Right cardiac atrium (tissue), 5 donors: ENCODE measurements at regions not wholly inside any gene's neighbourhood (a gene's known extent, or its start where the extent isn't known, plus 50 kb on each side); places are given as distances from the start of the nearest gene placed in this dataset.

ENCODE experiments used
- ATAC-seq, 2 donors: fragments of 200-7000 bp; cut with Tn5 transposase; one replicate each; pipeline versions ENCODE4 v1.8.0 to v1.9.1; 2020; ENCODE audit warnings: moderate library complexity in 2 of 2, mild to moderate bottlenecking in 1 of 2
- DNase-seq, 3 donors: peaks; one replicate each; pipeline ENCODE4 v3.0.0-alpha.2; 2020
- H3K27ac ChIP-seq: one replicate; pipeline ENCODE4 v1.5.1; 2013; ENCODE audit warnings: mild to moderate bottlenecking, low read length, control low read depth, moderate library complexity
- H3K27me3 ChIP-seq: one replicate; pipeline ENCODE4 v1.6.1; 2013; ENCODE audit not compliant: control insufficient read depth, insufficient read depth
- H3K4me1 ChIP-seq: one replicate; pipeline ENCODE4 v1.6.1; 2013; ENCODE audit warnings: low read length; ENCODE audit not compliant: control insufficient read depth, insufficient read depth
- H3K4me3 ChIP-seq: one replicate; pipeline ENCODE4 v1.5.1; 2013; ENCODE audit warnings: low read length, control low read depth
- H3K9me3 ChIP-seq: one replicate; pipeline ENCODE4 v1.6.1; 2013; ENCODE audit warnings: low read length; ENCODE audit not compliant: control insufficient read depth
- WGBS: extraction: QIAGEN DNeasy Blood & Tissue Kit; methylation state at CpG from one replicate; pipeline ENCODE4 v1.1.7; 2013; 5-methylcytosine and 5-hydroxymethylcytosine counted together
- intact Hi-C, 4 donors: fragments of 100-400 bp; cut with DNase I; formaldehyde crosslinking; loops; one replicate each; pipeline versions ENCODE4 v1.11.0 to v1.14.0; 2022 to 2023
- donor health status: healthy with polysubstance abuse.
- donor health status: DM: no; HTN: yes; CAD: no.
- donor health status: DM: no; HTN: no; CAD: no.
- donor health status: DM: no; HTN: yes; CAD: no; lungs with severe emphysema.
- donor health status: DM: yes; HTN: yes; CAD: no.

DNA sequence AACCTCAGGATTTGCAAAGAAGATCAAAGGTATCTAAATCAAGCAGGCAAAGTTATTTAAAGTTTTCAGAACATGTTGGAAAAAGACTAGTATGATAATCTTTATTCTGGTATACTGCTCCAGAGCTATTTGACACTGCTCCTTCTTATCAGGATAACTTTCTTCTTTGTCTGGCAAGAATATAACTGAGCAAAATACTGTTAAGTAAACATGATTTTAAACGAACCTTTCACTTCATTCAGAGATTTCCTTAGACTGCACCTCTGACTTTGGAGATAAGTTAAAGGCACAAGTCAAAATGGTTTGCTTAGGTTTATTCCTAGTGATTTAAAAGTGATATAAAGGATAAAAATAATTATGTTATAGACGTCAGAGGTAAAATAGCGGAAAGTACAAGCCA lies 103.9 kb upstream of the CCDC190 start:
- intact Hi-C loops, result no loop called here
- H3K27me3 ChIP-seq, result no peaks in the 10 kb centered on the region
- H3K27ac ChIP-seq, result no peak overlapping the region
- no peaks in the 10 kb centered on the region for H3K9me3 ChIP-seq
- no peak overlapping the region for H3K4me3 ChIP-seq
- ATAC-seq, result no peak
- DNase-seq, result no peak
- 37% methylated on average over 3 of the region's 3 CpGs for WGBS
- H3K4me1 ChIP-seq, result no peaks in the 10 kb centered on the region

DNA sequence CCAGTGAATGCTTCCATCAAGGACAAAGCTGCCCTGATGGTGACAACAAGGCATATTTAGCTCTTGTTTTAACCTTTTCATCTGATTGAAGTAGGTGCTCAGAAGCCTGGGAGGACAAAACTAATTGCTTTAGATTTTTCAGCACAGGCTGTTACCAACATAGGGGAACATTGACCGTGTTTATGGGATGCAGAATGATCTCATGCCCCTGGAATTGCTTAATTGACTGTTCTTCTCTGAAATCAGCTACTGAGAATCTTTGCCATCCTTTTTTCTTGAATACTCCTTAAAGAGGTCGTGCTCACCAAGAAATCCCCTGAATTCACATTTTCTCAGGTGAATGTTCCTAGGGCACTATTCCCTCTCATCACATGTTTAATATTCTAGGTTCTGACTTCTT lies 95.9 kb upstream of the CCDC190 start:
- 50% methylated on average over 2 of the region's 2 CpGs for WGBS
- ATAC-seq, result no peak
- intact Hi-C loops, result no loop called here

DNA sequence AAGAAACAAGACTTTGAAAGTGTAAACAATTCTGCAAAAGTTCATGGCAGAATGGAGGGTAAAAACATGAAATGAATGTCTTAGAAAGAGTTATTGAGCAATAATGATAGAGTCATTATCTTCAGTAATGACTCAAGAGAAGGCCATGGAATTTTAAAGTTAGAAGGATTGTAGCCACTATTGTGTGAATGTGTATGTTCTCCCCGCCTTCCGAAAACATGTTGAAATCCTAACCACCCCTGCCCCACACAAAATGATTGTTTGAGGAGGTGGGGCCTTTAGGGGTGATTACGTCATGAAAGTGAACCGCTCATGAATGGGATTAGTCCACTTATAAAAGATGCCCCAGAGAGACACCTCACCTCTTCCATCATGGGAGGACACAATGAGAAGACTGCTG lies 93.8 kb upstream of the CCDC190 start:
- Histone ChIP-seq H3K9me3 (no peaks in the 10 kb centered on the region), H3K27me3 (no peaks in the 10 kb centered on the region), H3K4me3 (no peak overlapping the region), H3K4me1 (no peaks in the 10 kb centered on the region), H3K27ac (no peak overlapping the region)
- 96% methylated on average over 4 of the region's 4 CpGs for WGBS
- intact Hi-C loops, result no loop called here
- ATAC-seq (no peak), DNase-seq (no peak)

More for the DNA sequence above, 95.9 kb upstream of the CCDC190 start:
- DNase-seq, result no peak
- no peak overlapping the region for H3K27ac ChIP-seq
- H3K4me1 ChIP-seq, result no peaks in the 10 kb centered on the region
- no peaks in the 10 kb centered on the region for H3K27me3 ChIP-seq
- no peaks in the 10 kb centered on the region for H3K9me3 ChIP-seq
- no peak overlapping the region for H3K4me3 ChIP-seq

DNA sequence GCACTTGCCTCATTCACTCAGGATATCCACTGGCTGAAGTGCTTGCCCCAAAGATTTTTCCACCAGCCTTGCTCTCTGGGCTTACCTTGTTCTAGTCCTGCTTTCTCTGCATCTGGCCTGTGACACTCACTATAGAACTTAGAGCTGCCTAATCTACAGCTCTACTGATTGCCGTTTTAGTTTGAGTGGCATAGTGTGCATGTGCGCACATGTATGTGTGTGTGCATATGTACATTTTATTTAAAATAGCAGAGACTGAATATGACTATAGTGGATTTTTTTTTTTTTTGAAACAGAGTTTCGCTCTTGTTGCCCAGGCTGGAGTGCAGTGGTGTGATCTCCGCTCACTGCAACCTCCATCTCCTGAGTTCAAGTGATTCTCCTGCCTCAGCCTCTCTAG lies 92.0 kb upstream of the CCDC190 start:
- Histone ChIP-seq H3K27ac (no peak overlapping the region), H3K4me1 (no peaks in the 10 kb centered on the region), H3K9me3 (no peaks in the 10 kb centered on the region), H3K27me3 (no peaks in the 10 kb centered on the region), H3K4me3 (no peak overlapping the region)
- ATAC-seq, result no peak
- no peak for DNase-seq
- 92% methylated on average over 4 of the region's 4 CpGs for WGBS
- intact Hi-C loops, result no loop called here

DNA sequence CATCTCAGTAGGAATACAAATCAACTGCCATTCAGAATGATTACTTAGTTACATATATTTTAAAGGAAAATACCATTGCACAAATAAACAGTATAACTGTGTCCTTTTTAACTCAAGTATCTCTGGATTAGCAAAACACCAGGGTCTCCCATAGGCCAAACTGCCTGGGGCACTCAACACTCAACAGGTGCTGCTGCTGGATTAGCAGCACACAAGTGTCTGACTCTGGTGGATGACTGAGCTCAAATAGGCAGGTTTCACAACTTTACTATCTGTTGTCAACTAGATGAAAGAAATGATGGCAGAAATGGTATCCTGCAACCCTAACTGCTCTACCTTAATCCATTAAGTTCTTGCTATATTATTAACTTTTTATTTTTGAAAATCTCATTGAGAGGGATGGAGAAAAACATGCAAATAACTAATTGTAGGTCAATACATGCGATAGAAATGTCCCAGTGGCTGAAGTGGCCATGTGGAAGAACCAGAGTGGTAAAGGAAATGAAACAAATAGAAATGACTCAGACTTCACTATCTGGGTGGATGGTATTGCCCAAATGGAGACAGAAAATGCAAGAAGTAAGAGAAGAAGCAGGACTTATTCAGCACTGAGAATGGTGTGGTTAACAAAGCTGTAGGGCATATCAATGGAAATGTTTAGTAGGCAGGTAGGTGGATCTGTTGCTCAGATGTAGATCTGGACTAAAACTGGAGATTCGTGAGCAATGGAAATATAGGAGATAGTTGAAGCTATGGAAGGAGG lies 90.8 kb upstream of the CCDC190 start:
- DNase-seq (no peak), ATAC-seq (no peak)
- intact Hi-C loops, result no loop called here

DNA sequence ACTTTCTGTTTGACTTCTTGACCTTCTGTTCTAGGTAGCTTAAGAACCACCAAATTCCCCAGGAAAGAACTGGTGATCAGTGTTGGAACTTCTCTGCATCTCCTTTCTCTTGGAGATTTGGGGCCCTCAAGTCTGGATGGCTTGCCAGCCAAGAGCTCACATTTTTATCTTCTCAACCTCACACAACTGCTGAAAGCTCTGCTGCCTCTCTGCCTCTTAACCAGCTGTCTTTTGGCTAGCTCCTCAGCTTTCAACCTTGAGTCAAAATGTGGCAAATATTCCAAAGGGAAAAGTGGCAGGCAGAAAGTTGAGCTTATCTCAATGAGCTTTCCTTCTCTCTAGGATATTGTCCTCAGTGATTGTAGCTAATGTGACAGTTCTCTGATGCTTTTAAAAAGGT lies 89.2 kb upstream of the CCDC190 start:
- H3K4me1 ChIP-seq, result no peaks in the 10 kb centered on the region
- ATAC-seq, result no peak
- intact Hi-C loops, result no loop called here

More for the DNA sequence above, 90.8 kb upstream of the CCDC190 start:
- Histone ChIP-seq H3K9me3 (no peaks in the 10 kb centered on the region), H3K4me3 (no peak overlapping the region), H3K27ac (no peak overlapping the region), H3K27me3 (no peaks in the 10 kb centered on the region), H3K4me1 (no peaks in the 10 kb centered on the region)
- WGBS, result 89% methylated on average over 2 of the region's 2 CpGs

DNA sequence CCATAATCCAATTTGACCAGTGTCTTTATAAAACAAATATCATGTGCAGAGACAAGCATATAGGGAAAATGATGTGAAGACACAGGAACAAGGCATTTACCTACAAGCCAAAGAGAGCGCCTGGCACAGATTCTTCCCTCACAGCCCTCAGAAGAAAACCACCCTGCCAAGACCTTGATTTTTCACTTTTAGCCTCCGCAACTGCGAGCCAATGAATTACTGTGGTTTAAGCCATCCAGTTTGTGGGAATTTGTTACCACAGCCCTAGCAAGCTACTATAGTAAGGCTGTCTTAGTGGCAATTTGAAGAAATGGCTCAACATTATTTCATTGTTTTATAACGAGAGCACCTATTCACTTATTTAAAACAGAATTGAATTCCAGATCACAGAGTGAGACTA lies 85.7 kb upstream of the CCDC190 start:
- no peaks in the 10 kb centered on the region for H3K4me1 ChIP-seq

More for the DNA sequence above, 89.2 kb upstream of the CCDC190 start:
- DNase-seq, result no peak
- no peaks in the 10 kb centered on the region for H3K27me3 ChIP-seq
- H3K27ac ChIP-seq, result no peak overlapping the region
- no peaks in the 10 kb centered on the region for H3K9me3 ChIP-seq
- no peak overlapping the region for H3K4me3 ChIP-seq

DNA sequence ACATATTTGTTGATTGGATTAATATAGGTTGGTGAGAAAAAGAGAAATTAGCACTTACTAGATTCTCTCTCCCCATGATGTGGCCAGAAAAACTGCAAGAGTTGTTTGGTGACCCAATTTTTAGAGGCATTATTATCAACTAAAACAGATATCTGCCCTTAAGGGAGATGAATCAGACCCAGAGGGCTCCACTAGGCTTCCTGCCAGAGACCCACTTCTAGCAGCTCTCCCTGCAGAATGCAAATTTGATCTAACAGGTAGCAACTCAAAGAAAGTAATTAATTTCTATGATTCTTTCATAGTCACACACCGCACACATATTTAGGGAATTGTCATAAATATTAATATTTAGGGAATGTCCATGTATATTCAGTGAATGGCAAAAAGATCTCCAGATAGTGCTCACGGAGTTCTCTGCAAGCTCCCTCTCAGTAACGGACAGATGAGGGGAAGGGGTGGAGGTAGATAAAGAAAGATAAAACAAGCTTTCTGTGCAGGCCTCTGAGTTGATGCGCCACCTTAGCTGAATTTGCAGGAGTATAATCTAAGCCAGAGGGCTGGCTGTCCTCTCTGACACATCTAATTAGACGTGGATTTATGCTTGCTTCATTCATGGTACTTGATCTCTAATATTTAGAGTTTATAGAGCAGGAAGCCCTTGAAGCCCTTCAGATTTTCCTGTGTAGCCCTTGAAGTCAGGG lies 84.1 kb upstream of the CCDC190 start:
- Histone ChIP-seq H3K9me3 (no peaks in the 10 kb centered on the region), H3K4me3 (no peak overlapping the region), H3K27me3 (no peaks in the 10 kb centered on the region), H3K27ac (no peak overlapping the region), H3K4me1 (no peaks in the 10 kb centered on the region)
- intact Hi-C loops, result no loop called here
- DNase-seq, result no peak
- 84% methylated on average over 5 of the region's 5 CpGs for WGBS
- no peak for ATAC-seq

More for the DNA sequence above, 85.7 kb upstream of the CCDC190 start:
- no peak overlapping the region for H3K27ac ChIP-seq
- intact Hi-C loops, result no loop called here
- ATAC-seq, result no peak
- H3K27me3 ChIP-seq, result no peaks in the 10 kb centered on the region
- no peak for DNase-seq
- no peaks in the 10 kb centered on the region for H3K9me3 ChIP-seq
- 96% methylated on average over 4 of the region's 4 CpGs for WGBS
- H3K4me3 ChIP-seq, result no peak overlapping the region

DNA sequence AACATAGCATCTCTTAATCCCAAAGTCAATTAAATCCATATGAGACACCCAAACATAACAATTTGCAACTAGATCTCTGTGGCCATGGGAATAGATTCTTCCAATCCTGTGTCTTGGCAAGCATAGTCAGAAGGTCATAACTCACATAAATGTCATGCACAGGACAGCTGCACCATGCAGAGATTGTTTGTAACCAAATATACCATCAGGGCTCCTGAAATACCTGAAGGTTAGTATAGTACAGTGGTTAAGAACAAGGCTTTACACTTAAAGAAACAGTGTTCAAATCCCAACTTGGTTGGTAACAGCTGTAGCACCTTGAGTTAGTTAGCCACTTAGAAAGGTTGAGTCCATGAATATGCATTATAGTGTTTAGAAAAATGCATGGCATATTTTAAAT lies 82.6 kb upstream of the CCDC190 start:
- no peak overlapping the region for H3K27ac ChIP-seq
- DNase-seq (no peak), ATAC-seq (no peak)
- H3K27me3 ChIP-seq, result no peaks in the 10 kb centered on the region
- H3K4me1 ChIP-seq, result no peaks in the 10 kb centered on the region
- H3K9me3 ChIP-seq, result no peaks in the 10 kb centered on the region
- intact Hi-C loops, result no loop called here
- no peak overlapping the region for H3K4me3 ChIP-seq

DNA sequence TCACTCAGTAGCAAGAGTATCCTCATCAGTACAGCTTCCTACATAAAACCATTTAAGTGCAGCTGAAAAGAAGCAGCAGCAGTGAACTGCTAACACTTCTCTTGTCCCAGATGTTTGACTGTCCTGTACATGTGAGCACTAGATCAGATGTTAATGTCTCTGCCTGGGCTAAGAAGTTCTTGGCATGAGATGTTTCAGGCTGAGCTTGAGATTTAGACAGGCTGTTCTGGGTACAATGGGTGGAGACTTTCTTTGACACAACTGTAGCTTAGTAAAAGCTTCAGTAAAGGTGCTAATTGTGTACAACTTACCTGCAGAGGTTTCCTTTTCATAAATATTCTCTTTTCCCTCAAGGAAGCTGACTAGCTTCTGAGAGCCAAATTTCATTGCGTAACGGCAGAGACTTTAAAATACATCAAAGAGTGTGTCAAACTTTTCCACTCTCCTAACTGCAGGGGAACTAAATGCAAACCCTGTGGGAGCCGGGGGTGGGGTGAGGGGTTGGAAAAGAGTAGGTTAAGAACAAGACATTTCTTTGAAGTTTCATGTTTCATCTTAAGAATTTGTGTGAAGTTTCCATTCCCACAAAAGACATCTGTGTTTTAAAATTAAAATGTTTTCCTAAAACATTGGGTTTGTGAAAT lies 82.1 kb upstream of the CCDC190 start:
- Histone ChIP-seq H3K4me1 (no peaks in the 10 kb centered on the region), H3K27me3 (no peaks in the 10 kb centered on the region), H3K9me3 (no peaks in the 10 kb centered on the region), H3K27ac (no peak overlapping the region), H3K4me3 (no peak overlapping the region)
- 48% methylated on average over 3 of the region's 3 CpGs for WGBS
- DNase-seq (no peak), ATAC-seq (no peak)
- intact Hi-C loops, result no loop called here

DNA sequence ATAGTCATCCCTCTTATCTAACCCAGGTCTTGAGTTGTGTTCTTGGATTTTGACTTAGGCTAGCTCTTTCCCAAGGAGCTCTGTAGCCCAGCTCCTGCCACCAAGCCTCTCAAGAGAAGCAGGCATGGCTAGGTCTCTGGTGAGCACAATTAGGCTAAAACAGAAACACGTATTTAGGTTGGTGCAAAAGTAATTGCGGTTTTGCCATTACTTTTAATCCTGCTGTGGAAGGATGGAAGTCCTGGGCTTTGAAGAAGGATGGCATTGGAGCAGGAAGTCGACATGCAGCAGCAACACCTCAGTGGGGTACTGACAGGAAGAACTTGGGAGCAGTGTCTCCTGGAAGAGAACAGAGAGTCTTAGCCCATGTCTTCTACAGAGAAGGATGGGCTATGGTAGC lies 80.0 kb upstream of the CCDC190 start:
- 83% methylated on average over 3 of the region's 3 CpGs for WGBS
- Histone ChIP-seq H3K4me3 (no peak overlapping the region), H3K27ac (no peak overlapping the region), H3K4me1 (no peaks in the 10 kb centered on the region), H3K9me3 (no peaks in the 10 kb centered on the region), H3K27me3 (no peaks in the 10 kb centered on the region)
- intact Hi-C loops, result no loop called here
- ATAC-seq (no peak), DNase-seq (no peak)
